HEK293 (cell line): ENCODE measurements at regions not wholly inside any gene's neighbourhood (a gene's known extent, or its start where the extent isn't known, plus 50 kb on each side); places are given as distances from the start of the nearest gene placed in this dataset.

Experiments used
- CTCF ChIA-PET: fragments of 350-600 bp; formaldehyde crosslinking; extraction: SDS; loops from one replicate; lab custom pipeline; 2021; ENCODE audit warnings: antibody characterized with exemption; lab: Yijun Ruan, JAX
- POLR2A ChIA-PET: fragments of 300-600 bp; formaldehyde crosslinking; extraction: SDS; loops from one replicate; lab custom pipeline; 2020; ENCODE audit warnings: antibody characterized with exemption, inconsistent platforms; lab: Yijun Ruan, JAX
- H3K27ac ChIP-seq: fragments of 200-500 bp; sonication (Bioruptor generic); 2 replicates; pipeline ENCODE4 v1.5.1; 2014; ENCODE audit warnings: low read depth, low read length, control low read depth, inconsistent platforms; ENCODE audit errors: extremely low read depth
- H3K36me3 ChIP-seq, 2 experiments: fragments of 200-500 bp in 1 of 2; sonication (Bioruptor generic) in 1 of 2; 1 replicate in 1 of 2; 2 replicates in 1 of 2; pipeline ENCODE4 v1.5.1; 2014 to 2017; ENCODE audit warnings: inconsistent platforms in 2 of 2, low read length in 2 of 2; ENCODE audit not compliant: control insufficient read depth in 2 of 2, insufficient read depth in 1 of 2
- H3K4me1 ChIP-seq: fragments of 200-500 bp; sonication (Bioruptor generic); 2 replicates; pipeline ENCODE4 v1.5.1; 2014; ENCODE audit warnings: mild to moderate bottlenecking, low read length, inconsistent platforms; ENCODE audit not compliant: control insufficient read depth, insufficient read depth
- H3K4me3 ChIP-seq: 2 replicates; pipeline ENCODE4 v1.5.1; 2011; ENCODE audit warnings: low read depth, mild to moderate bottlenecking, control low read depth, low read length, moderate library complexity
- H3K9me3 ChIP-seq: fragments of 200-500 bp; sonication (Bioruptor generic); 2 replicates; pipeline ENCODE4 v1.5.1; 2014; ENCODE audit warnings: low read depth, low read length, inconsistent platforms; ENCODE audit not compliant: control insufficient read depth, insufficient read depth
- BCL11B ChIP-seq: fragments of 450-650 bp; formaldehyde crosslinking; IDR thresholded peaks from 2 replicates; pipeline ENCODE4 v1.5.1; 2016; ENCODE audit warnings: low read depth, missing biosample characterization, missing genetic modification characterization
- GLIS2 ChIP-seq: fragments of 450-650 bp; formaldehyde crosslinking; IDR thresholded peaks from 2 replicates; pipeline ENCODE4 v1.5.1; 2016; ENCODE audit warnings: missing biosample characterization, missing genetic modification characterization
- IKZF3 ChIP-seq: fragments of 450-650 bp; IDR thresholded peaks from 2 replicates; pipeline ENCODE4 v1.5.0; 2018; ENCODE audit warnings: missing biosample characterization, mild to moderate bottlenecking, missing genetic modification characterization, moderate library complexity
- OVOL3 ChIP-seq: fragments of 450-650 bp; formaldehyde crosslinking; IDR thresholded peaks from 2 replicates; pipeline ENCODE4 v1.5.1; 2016; ENCODE audit warnings: missing biosample characterization, missing genetic modification characterization
- SETDB1 ChIP-seq: IDR thresholded peaks from one replicate; pipeline ENCODE4 v1.6.1; 2017; ENCODE audit warnings: mild to moderate bottlenecking, low read length, moderate library complexity, mixed read lengths; ENCODE audit not compliant: insufficient read length
- ZBTB48 ChIP-seq: fragments of 450-650 bp; formaldehyde crosslinking; IDR thresholded peaks from 2 replicates; pipeline ENCODE4 v1.5.1; 2016; ENCODE audit warnings: missing biosample characterization, missing genetic modification characterization
- ZBTB7A ChIP-seq: fragments of 450-650 bp; formaldehyde crosslinking; IDR thresholded peaks from 2 replicates; pipeline ENCODE4 v1.5.1; 2016; ENCODE audit warnings: low read depth, missing biosample characterization, missing genetic modification characterization
- ZEB2 ChIP-seq: fragments of 450-650 bp; formaldehyde crosslinking; IDR thresholded peaks from 2 replicates; pipeline ENCODE4 v1.5.1; 2016; ENCODE audit warnings: missing biosample characterization, missing genetic modification characterization
- ZIC2 ChIP-seq: fragments of 450-650 bp; formaldehyde crosslinking; IDR thresholded peaks from 2 replicates; pipeline ENCODE4 v1.5.1; 2016; ENCODE audit warnings: missing biosample characterization, missing genetic modification characterization
- ZNF10 ChIP-seq: fragments of 450-650 bp; formaldehyde crosslinking; IDR thresholded peaks from 2 replicates; pipeline ENCODE4 v1.5.1; 2017; ENCODE audit warnings: missing biosample characterization, missing genetic modification characterization
- ZNF133 ChIP-seq: fragments of 450-650 bp; formaldehyde crosslinking; IDR thresholded peaks from 2 replicates; pipeline ENCODE4 v1.5.1; 2016; ENCODE audit warnings: missing biosample characterization, missing genetic modification characterization
- ZNF433 ChIP-seq: fragments of 450-650 bp; formaldehyde crosslinking; IDR thresholded peaks from 2 replicates; pipeline ENCODE4 v1.5.1; 2016; ENCODE audit warnings: missing biosample characterization, missing genetic modification characterization, low read depth
- ZNF629 ChIP-seq: fragments of 450-650 bp; formaldehyde crosslinking; IDR thresholded peaks from 2 replicates; pipeline ENCODE4 v1.5.1; 2017; ENCODE audit warnings: missing biosample characterization, missing genetic modification characterization
- ZSCAN16 ChIP-seq: fragments of 450-650 bp; formaldehyde crosslinking; IDR thresholded peaks from 2 replicates; pipeline ENCODE4 v1.5.1; 2016; ENCODE audit warnings: missing biosample characterization, missing genetic modification characterization
- ZXDB ChIP-seq: fragments of 450-650 bp; formaldehyde crosslinking; IDR thresholded peaks from 2 replicates; pipeline ENCODE4 v1.5.1; 2016; ENCODE audit warnings: missing biosample characterization, missing genetic modification characterization
- TF ChIP-seq, protein P1 (sequence below): fragments of 450-650 bp; formaldehyde crosslinking; conservative IDR thresholded peaks from 2 replicates; pipeline ENCODE4 v1.5.1; 2016; ENCODE audit warnings: low read depth, missing biosample characterization, missing genetic modification characterization
- TF ChIP-seq, protein P2 (sequence below): fragments of 450-650 bp; formaldehyde crosslinking; IDR thresholded peaks from 2 replicates; pipeline ENCODE4 v1.5.1; 2016; ENCODE audit warnings: missing biosample characterization, missing genetic modification characterization, low read depth
- TF ChIP-seq, protein P3 (sequence below): fragments of 450-650 bp; formaldehyde crosslinking; IDR thresholded peaks from 2 replicates; pipeline ENCODE4 v1.5.1; 2016; ENCODE audit warnings: missing biosample characterization, missing genetic modification characterization, borderline replicate concordance
- TF ChIP-seq, protein P4 (sequence below): fragments of 450-650 bp; formaldehyde crosslinking; IDR thresholded peaks from 2 replicates; pipeline ENCODE4 v1.5.1; 2016; ENCODE audit warnings: missing biosample characterization, missing genetic modification characterization

DNA sequence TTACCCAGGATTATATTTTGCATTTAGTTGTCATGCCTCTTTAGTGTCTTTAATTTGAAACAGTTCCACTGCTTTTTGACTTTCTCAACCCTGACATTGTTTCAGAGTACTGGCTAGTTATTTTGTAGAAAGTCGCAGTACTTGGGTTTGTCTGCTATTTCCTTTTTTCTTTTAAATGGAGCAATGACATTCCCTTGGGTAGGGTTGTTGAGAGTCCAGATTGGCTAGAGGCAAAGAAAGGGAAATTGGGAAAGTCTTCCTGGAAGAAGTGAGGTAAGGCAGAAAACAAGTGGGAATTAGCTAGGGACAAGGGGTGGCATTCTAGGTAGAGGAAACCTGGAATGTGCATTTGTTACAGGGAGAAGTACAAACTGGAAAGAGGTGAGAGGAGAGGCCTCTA is 245.9 kb downstream of the EMP1 start:
- TF ChIP-seq ZXDB: no peak
- TF ChIP-seq ZEB2 (tag by site-specific recombination): no peak
- TF ChIP-seq GLIS2: no peak
- TF ChIP-seq, protein P1, sequence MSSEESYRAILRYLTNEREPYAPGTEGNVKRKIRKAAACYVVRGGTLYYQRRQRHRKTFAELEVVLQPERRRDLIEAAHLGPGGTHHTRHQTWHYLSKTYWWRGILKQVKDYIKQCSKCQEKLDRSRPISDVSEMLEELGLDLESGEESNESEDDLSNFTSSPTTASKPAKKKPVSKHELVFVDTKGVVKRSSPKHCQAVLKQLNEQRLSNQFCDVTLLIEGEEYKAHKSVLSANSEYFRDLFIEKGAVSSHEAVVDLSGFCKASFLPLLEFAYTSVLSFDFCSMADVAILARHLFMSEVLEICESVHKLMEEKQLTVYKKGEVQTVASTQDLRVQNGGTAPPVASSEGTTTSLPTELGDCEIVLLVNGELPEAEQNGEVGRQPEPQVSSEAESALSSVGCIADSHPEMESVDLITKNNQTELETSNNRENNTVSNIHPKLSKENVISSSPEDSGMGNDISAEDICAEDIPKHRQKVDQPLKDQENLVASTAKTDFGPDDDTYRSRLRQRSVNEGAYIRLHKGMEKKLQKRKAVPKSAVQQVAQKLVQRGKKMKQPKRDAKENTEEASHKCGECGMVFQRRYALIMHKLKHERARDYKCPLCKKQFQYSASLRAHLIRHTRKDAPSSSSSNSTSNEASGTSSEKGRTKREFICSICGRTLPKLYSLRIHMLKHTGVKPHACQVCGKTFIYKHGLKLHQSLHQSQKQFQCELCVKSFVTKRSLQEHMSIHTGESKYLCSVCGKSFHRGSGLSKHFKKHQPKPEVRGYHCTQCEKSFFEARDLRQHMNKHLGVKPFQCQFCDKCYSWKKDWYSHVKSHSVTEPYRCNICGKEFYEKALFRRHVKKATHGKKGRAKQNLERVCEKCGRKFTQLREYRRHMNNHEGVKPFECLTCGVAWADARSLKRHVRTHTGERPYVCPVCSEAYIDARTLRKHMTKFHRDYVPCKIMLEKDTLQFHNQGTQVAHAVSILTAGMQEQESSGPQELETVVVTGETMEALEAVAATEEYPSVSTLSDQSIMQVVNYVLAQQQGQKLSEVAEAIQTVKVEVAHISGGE (tag by site-specific recombination): no peak
- TF ChIP-seq ZBTB7A (tag by site-specific recombination): no peak
- TF ChIP-seq ZBTB48 (tag by site-specific recombination): no peak
- TF ChIP-seq BCL11B (tag by site-specific recombination): no peak
- TF ChIP-seq ZNF629 (tag by site-specific recombination): no peak
- TF ChIP-seq ZIC2: no peak
- TF ChIP-seq, protein P2, sequence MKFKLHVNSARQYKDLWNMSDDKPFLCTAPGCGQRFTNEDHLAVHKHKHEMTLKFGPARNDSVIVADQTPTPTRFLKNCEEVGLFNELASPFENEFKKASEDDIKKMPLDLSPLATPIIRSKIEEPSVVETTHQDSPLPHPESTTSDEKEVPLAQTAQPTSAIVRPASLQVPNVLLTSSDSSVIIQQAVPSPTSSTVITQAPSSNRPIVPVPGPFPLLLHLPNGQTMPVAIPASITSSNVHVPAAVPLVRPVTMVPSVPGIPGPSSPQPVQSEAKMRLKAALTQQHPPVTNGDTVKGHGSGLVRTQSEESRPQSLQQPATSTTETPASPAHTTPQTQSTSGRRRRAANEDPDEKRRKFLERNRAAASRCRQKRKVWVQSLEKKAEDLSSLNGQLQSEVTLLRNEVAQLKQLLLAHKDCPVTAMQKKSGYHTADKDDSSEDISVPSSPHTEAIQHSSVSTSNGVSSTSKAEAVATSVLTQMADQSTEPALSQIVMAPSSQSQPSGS: no peak
- no peak for TF ChIP-seq ZNF433 (tag by site-specific recombination)
- no peak for TF ChIP-seq OVOL3 (tag by site-specific recombination)
- Histone ChIP-seq H3K9me3 (no peaks in the 10 kb centered on the region), H3K4me3 (no peak overlapping the region), H3K36me3 (no peaks in the 10 kb centered on the region), H3K27ac (no peak overlapping the region), H3K4me1 (no peaks in the 10 kb centered on the region)
- POLR2A ChIA-PET: no interaction called here
- CTCF ChIA-PET: interaction anchor here (0.7 kb wide), 1 partner anchor 534 kb away, joined by 3 read pairs; no protein-coding TSS in a partner anchor

DNA sequence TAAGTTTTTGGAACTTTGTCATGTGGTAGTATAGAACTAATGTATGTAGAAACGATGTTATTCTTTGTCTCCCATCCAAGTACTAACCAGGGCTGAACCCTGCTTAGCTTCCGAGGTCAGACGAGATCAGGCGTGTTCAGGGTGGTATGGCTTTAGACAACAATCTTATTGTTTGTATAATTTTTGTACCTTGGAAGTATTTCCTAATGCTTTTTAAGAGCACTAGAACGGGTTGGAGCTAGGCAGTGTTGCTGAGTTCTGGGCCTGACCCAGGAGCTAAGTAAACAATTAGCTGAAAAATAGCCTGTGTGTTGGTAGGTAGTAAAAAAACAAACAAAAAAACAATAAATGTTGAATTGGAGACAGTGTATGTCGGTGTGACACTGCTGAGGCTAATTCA is 244.3 kb downstream of the EMP1 start:
- no peak overlapping the region for H3K4me3 ChIP-seq
- no peaks in the 10 kb centered on the region for H3K36me3 ChIP-seq
- ChIA-PET CTCF (interaction anchor here (2.3 kb wide), 1 partner anchor 94 kb away, joined by 10 read pairs; no protein-coding TSS in a partner anchor), POLR2A (no interaction called here)
- no peak overlapping the region for H3K27ac ChIP-seq
- peaks cover 14% of the 10 kb centered on the region for H3K4me1 ChIP-seq
- no peaks in the 10 kb centered on the region for H3K9me3 ChIP-seq
- TF ChIP-seq, protein P3, sequence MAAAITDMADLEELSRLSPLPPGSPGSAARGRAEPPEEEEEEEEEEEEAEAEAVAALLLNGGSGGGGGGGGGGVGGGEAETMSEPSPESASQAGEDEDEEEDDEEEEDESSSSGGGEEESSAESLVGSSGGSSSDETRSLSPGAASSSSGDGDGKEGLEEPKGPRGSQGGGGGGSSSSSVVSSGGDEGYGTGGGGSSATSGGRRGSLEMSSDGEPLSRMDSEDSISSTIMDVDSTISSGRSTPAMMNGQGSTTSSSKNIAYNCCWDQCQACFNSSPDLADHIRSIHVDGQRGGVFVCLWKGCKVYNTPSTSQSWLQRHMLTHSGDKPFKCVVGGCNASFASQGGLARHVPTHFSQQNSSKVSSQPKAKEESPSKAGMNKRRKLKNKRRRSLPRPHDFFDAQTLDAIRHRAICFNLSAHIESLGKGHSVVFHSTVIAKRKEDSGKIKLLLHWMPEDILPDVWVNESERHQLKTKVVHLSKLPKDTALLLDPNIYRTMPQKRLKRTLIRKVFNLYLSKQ (tag by site-specific recombination): no peak
- no peak for TF ChIP-seq BCL11B (tag by site-specific recombination)
- TF ChIP-seq ZNF10 (tag by site-specific recombination): no peak
- TF ChIP-seq, protein P4, sequence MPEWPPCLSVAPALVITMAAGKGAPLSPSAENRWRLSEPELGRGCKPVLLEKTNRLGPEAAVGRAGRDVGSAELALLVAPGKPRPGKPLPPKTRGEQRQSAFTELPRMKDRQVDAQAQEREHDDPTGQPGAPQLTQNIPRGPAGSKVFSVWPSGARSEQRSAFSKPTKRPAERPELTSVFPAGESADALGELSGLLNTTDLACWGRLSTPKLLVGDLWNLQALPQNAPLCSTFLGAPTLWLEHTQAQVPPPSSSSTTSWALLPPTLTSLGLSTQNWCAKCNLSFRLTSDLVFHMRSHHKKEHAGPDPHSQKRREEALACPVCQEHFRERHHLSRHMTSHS: no peak
- no peak for TF ChIP-seq ZSCAN16
- TF ChIP-seq ZNF133 (tag by site-specific recombination): no peak
- no peak for TF ChIP-seq SETDB1
- TF ChIP-seq IKZF3 (tag by site-specific recombination): no peak
